ENCODE measurements at regions not wholly inside any gene's neighbourhood (a gene's known extent, or its start where the extent isn't known, plus 50 kb on each side); places are given as distances from the start of the nearest gene placed in this dataset.

- Histone ChIP-seq H3K4me1 (ENCODE audit: control insufficient read depth, extremely low read depth, insufficient read depth, low read length) (no peaks in the 10 kb centered on the region), H3K27me3 (ENCODE audit: control insufficient read depth in 2 of 2, insufficient read depth in 2 of 2, low read length in 2 of 2) (no peaks in the 10 kb centered on the region), H3K79me2 (ENCODE audit: control insufficient read depth, insufficient read depth, low read length) (no peaks in the 10 kb centered on the region), H3K4me2 (ENCODE audit: insufficient read depth, low read length) (no peak overlapping the region), H4K20me1 (replicated peaks; ENCODE audit: control insufficient read depth, extremely low read depth, insufficient read depth, low read length) (no peaks in the 10 kb centered on the region), H2AFZ (ENCODE audit: low read depth, low read length) (no peak overlapping the region), H3K36me3 (ENCODE audit: control insufficient read depth in 2 of 2, extremely low read depth in 1 of 2, insufficient read depth in 2 of 2, low read length in 2 of 2) (no peaks in the 10 kb centered on the region), H3K4me3 (replicated peaks in 1 of 3; ENCODE audit: insufficient read depth in 1 of 3, low read depth in 1 of 3, low read length in 3 of 3) (no peak overlapping the region), H3K9ac (replicated peaks; ENCODE audit: extremely low read depth, insufficient read depth, low read length) (no peak overlapping the region), H3K9me1 (replicated peaks; ENCODE audit: control insufficient read depth, extremely low read depth, insufficient read depth, low read length) (no peaks in the 10 kb centered on the region), H3K9me3 (replicated peaks; ENCODE audit: control insufficient read depth, insufficient read depth, low read length) (no peaks in the 10 kb centered on the region), H3K27ac (ENCODE audit: insufficient read depth, low read depth, low read length) (no peak overlapping the region)
- FAIRE-seq, result no peak
- intact Hi-C loops (cut with micrococcal nuclease) (no loop called here), dilution Hi-C loops (cut with MboI; ENCODE audit: extremely low pct_ligation_motif_present, low sequenced_read_pairs) (no loop called here)
- CTCF ChIA-PET, result no interaction called here
- TF ChIP-seq CTCF (IDR thresholded peaks at IDR 0.05; ENCODE audit: extremely low read depth in 1 of 2, insufficient read depth in 1 of 2, low read depth in 1 of 2, low read length in 2 of 2) (no peak), POLR2A (IDR thresholded peaks at IDR 0.05; ENCODE audit: low read depth, low read length) (no peak), GATA2 (IDR thresholded peaks at IDR 0.05; ENCODE audit: insufficient read depth, insufficient read length, low read depth, low read length) (no peak), MYC (IDR thresholded peaks at IDR 0.05; ENCODE audit: low read depth, low read length) (no peak)
- POLR2A ChIA-PET, result no interaction called here
- no peak for DNase-seq (ENCODE audit: low read depth, low spot score)
- no TSS peak for BruUV-seq (replicated peaks)
Measured at GRCh38 chr20:40144581-40144980, 544.5 kb downstream of the MAFB start.

- Histone ChIP-seq H3K27me3 (ENCODE audit: control insufficient read depth in 2 of 2, insufficient read depth in 2 of 2, low read length in 2 of 2) (no peaks in the 10 kb centered on the region), H3K4me1 (ENCODE audit: control insufficient read depth, extremely low read depth, insufficient read depth, low read length) (no peaks in the 10 kb centered on the region), H4K20me1 (replicated peaks; ENCODE audit: control insufficient read depth, extremely low read depth, insufficient read depth, low read length) (no peaks in the 10 kb centered on the region), H2AFZ (ENCODE audit: low read depth, low read length) (no peak overlapping the region), H3K9me3 (replicated peaks; ENCODE audit: control insufficient read depth, insufficient read depth, low read length) (no peaks in the 10 kb centered on the region), H3K36me3 (ENCODE audit: control insufficient read depth in 2 of 2, extremely low read depth in 1 of 2, insufficient read depth in 2 of 2, low read length in 2 of 2) (no peaks in the 10 kb centered on the region), H3K79me2 (ENCODE audit: control insufficient read depth, insufficient read depth, low read length) (no peaks in the 10 kb centered on the region), H3K4me3 (replicated peaks in 1 of 3; ENCODE audit: insufficient read depth in 1 of 3, low read depth in 1 of 3, low read length in 3 of 3) (no peak overlapping the region), H3K9ac (replicated peaks; ENCODE audit: extremely low read depth, insufficient read depth, low read length) (no peak overlapping the region), H3K4me2 (ENCODE audit: insufficient read depth, low read length) (no peak overlapping the region), H3K27ac (ENCODE audit: insufficient read depth, low read depth, low read length) (no peak overlapping the region), H3K9me1 (replicated peaks; ENCODE audit: control insufficient read depth, extremely low read depth, insufficient read depth, low read length) (no peaks in the 10 kb centered on the region)
- TF ChIP-seq JUN (IDR thresholded peaks at IDR 0.05; ENCODE audit: borderline replicate concordance, insufficient read depth, insufficient read length, low read depth) (no peak), POLR2AphosphoS5 (IDR thresholded peaks at IDR 0.05; ENCODE audit: insufficient read depth, low read depth, low read length) (no peak), CTCF (IDR thresholded peaks at IDR 0.05; ENCODE audit: extremely low read depth in 1 of 2, insufficient read depth in 1 of 2, low read depth in 1 of 2, low read length in 2 of 2) (no peak), MYC (IDR thresholded peaks at IDR 0.05; ENCODE audit: low read depth, low read length) (no peak), GATA2 (IDR thresholded peaks at IDR 0.05; ENCODE audit: insufficient read depth, insufficient read length, low read depth, low read length) (no peak), FOS (IDR thresholded peaks at IDR 0.05; ENCODE audit: borderline replicate concordance, insufficient read depth, low read length) (no peak), MAX (IDR thresholded peaks at IDR 0.05; ENCODE audit: insufficient read depth, insufficient read length) (no peak), POLR2A (IDR thresholded peaks at IDR 0.05; ENCODE audit: low read depth, low read length) (no peak), EZH2 (IDR thresholded peaks at IDR 0.05; ENCODE audit: borderline replicate concordance, low read depth, low read length, severe bottlenecking) (no peak)
- FAIRE-seq (no peak), DNase-seq (ENCODE audit: low read depth, low spot score) (no peak)
- dilution Hi-C loops (cut with MboI; ENCODE audit: extremely low pct_ligation_motif_present, low sequenced_read_pairs), result no loop called here
- POLR2A ChIA-PET, result no interaction called here
- no TSS peak for BruUV-seq (replicated peaks)
- intact Hi-C loops (cut with micrococcal nuclease), result no loop called here
- CTCF ChIA-PET, result no interaction called here
Measured at GRCh38 chr20:40134176-40134575, 554.9 kb downstream of the MAFB start.
